Prostate gland (tissue), 2 donors: ENCODE measurements at regions not wholly inside any gene's neighbourhood (a gene's known extent, or its start where the extent isn't known, plus 50 kb on each side); places are given as distances from the start of the nearest gene placed in this dataset.

Experiments used
- DNase-seq: peaks from one replicate; pipeline ENCODE4 v3.0.0-alpha.2; 2019; ENCODE audit warnings: low spot score
- H3K27ac ChIP-seq, 2 donors: fragments of 200-600 bp; sonication (generic); 2 replicates each; pipeline ENCODE4 v1.5.1; 2017 to 2019
- H3K27me3 ChIP-seq: fragments of 200-600 bp; sonication (generic); replicated peaks from 2 replicates; pipeline ENCODE4 v1.5.1; 2019; ENCODE audit not compliant: insufficient read depth
- H3K36me3 ChIP-seq, 2 donors: fragments of 200-600 bp; sonication (generic); 1 replicate in 1 of 2; 2 replicates in 1 of 2; pipeline versions ENCODE4 v1.5.1 to v1.8.1; 2017 to 2019
- H3K4me1 ChIP-seq: fragments of 200-600 bp; sonication (generic); replicated peaks from 2 replicates; pipeline ENCODE4 v1.5.1; 2019
- H3K4me3 ChIP-seq, 2 donors: fragments of 200-600 bp; sonication (generic); 2 replicates each; pipeline ENCODE4 v1.5.1; 2017 to 2019
- H3K9me3 ChIP-seq: fragments of 200-600 bp; sonication (generic); 2 replicates; pipeline ENCODE4 v1.5.1; 2017
- POLR2A ChIP-seq: fragments of 450-650 bp; IDR thresholded peaks from one replicate; pipeline ENCODE4 v1.6.1; 2016; ENCODE audit warnings: antibody characterized with exemption, mild to moderate bottlenecking
- POLR2AphosphoS5 ChIP-seq: sonication (generic); formaldehyde crosslinking; IDR thresholded peaks from one replicate; pipeline ENCODE4 v1.6.1; 2017; ENCODE audit warnings: antibody characterized with exemption
- WGBS: methylation state at CpG from one replicate; pipeline ENCODE4 v1.1.5; 2018; 5-methylcytosine and 5-hydroxymethylcytosine counted together
- intact Hi-C: fragments of 100-400 bp; cut with DNase I; formaldehyde crosslinking; loops from one replicate; pipeline ENCODE4 v1.14.2; 2022
- TF ChIP-seq, protein P1 (sequence below), 4 experiments: fragments of 200-600 bp in 2 of 4; fragments of 450-650 bp in 2 of 4; sonication (generic) in 2 of 4; IDR thresholded peaks; 1 replicate in 3 of 4; 2 replicates in 1 of 4; pipeline ENCODE4 v1.5.1; 2016 to 2019; ENCODE audit warnings: antibody characterized with exemption in 4 of 4, mild to moderate bottlenecking in 2 of 4, moderate library complexity in 2 of 4

DNA sequence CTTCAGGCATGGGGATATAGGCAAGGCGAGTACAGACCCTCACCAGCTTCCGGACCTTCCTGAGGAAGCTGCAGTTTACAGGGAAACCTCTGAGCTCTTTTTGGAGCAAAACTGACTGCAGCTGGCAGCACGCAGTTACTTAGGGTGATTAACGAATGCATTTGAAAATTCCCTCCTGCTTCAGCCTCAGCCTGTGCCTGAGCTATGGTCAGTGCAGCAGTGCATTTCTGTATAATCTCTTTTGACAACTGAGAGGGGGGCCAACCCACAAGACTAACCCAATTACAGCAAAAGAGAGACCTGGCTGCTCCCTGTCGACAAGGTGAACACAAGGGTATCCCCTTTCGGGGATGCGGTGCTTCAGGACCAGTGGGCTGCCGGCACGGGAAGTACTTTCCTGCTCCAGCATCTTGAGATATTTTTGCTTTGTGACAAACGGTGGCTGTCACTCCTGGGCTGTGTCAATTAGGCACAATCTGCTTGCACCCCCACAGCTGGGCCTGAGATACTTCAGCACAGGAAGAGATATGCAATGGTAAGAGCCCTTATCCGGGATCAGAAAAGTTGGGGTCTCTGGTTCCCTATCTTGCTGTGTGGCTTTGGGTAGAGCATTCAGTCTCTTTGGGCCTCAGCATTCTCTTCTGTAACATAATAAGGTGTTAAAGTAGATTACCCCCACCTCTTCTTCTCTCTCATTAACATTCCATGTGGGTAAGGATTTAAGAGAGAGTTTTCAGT is 141.0 kb downstream of the TMEM17 start:
- no peak for DNase-seq
- Histone ChIP-seq H3K4me3 (no peak overlapping the region), H3K27me3 (no peaks in the 10 kb centered on the region), H3K27ac (no peak overlapping the region), H3K9me3 (no peaks in the 10 kb centered on the region), H3K4me1 (no peaks in the 10 kb centered on the region), H3K36me3 (no peaks in the 10 kb centered on the region)
- TF ChIP-seq, protein P1, sequence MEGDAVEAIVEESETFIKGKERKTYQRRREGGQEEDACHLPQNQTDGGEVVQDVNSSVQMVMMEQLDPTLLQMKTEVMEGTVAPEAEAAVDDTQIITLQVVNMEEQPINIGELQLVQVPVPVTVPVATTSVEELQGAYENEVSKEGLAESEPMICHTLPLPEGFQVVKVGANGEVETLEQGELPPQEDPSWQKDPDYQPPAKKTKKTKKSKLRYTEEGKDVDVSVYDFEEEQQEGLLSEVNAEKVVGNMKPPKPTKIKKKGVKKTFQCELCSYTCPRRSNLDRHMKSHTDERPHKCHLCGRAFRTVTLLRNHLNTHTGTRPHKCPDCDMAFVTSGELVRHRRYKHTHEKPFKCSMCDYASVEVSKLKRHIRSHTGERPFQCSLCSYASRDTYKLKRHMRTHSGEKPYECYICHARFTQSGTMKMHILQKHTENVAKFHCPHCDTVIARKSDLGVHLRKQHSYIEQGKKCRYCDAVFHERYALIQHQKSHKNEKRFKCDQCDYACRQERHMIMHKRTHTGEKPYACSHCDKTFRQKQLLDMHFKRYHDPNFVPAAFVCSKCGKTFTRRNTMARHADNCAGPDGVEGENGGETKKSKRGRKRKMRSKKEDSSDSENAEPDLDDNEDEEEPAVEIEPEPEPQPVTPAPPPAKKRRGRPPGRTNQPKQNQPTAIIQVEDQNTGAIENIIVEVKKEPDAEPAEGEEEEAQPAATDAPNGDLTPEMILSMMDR (IDR thresholded peaks at IDR 0.05) = no peak
- TF ChIP-seq POLR2A (no peak), POLR2AphosphoS5 (no peak)
- intact Hi-C loops = no loop called here
- WGBS = 87% methylated on average over 11 of the region's 11 CpGs

DNA sequence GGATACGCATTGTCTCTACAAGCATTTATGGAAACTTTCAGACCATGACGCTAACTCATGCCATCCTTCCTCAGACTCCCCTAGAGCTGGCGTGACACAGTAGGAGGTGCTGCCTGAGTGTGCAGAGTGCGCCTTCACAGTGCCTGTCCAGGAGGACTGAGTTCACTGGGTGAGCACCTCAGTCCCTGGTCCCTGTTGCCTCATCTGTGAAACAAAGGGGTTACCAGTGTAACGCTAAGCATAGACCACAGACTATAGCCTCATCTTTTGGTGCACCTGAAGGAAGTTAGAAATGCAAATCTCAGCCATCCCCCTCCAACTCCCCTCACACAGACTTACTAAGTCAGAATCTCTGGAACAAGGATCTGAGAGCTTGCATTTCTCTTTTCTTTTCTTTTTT is 142.8 kb downstream of the TMEM17 start:
- no peak for DNase-seq
- WGBS = 95% methylated on average over 5 of the region's 5 CpGs
- Histone ChIP-seq H3K36me3 (no peaks in the 10 kb centered on the region), H3K9me3 (no peaks in the 10 kb centered on the region), H3K27me3 (no peaks in the 10 kb centered on the region), H3K27ac (no peak overlapping the region), H3K4me1 (no peaks in the 10 kb centered on the region), H3K4me3 (no peak overlapping the region)
- TF ChIP-seq POLR2AphosphoS5 (no peak), POLR2A (no peak)
- TF ChIP-seq, protein P1 (IDR thresholded peaks at IDR 0.05) = no peak
- intact Hi-C loops = no loop called here

DNA sequence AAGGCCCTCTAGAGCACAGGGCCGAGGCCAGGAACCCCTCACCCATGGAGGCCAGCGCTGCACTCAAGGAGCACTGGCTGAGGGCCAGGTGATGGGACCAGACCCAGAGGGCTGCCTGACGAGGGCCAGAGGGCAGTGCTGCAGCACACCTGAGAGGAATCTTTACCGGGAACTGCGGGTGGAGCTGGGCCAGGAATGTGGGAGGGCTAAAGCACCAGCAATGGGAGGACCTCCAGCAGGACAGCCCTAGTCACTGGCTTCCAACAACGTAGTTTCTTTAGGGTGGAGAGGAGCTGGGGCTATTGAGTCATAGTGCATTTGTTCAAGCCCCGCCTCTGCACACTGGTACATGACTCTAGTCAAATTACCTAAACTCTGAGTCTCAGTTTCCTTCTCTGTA is 143.4 kb downstream of the TMEM17 start:
- WGBS = 77% methylated on average over 7 of the region's 7 CpGs
- no peak for DNase-seq
- Histone ChIP-seq H3K36me3 (no peaks in the 10 kb centered on the region), H3K9me3 (no peaks in the 10 kb centered on the region), H3K4me3 (no peak overlapping the region), H3K27ac (no peak overlapping the region), H3K27me3 (no peaks in the 10 kb centered on the region), H3K4me1 (no peaks in the 10 kb centered on the region)
- intact Hi-C loops = no loop called here
- TF ChIP-seq POLR2A = no peak
- no peak for TF ChIP-seq POLR2AphosphoS5

DNA sequence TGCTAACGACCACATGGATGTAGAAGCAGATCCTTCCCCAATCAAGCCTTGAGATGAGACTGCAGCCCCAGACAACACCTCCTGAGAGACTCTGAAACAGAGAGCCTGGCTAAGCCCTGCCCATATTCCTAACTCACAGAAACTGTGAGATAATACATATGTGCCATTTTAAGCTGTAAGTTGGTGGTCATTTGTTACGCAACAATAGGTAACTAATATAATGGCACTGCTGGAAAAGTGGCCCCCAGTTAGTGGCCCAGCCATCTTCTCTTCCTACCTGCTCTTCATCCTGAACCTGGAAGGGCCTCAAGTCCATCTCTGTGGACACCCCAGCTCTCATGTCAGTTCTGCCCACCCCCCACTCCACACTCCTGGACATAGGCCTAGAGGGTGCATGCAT is 144.0 kb downstream of the TMEM17 start:
- intact Hi-C loops = no loop called here
- Histone ChIP-seq H3K27ac (no peak overlapping the region), H3K4me1 (no peaks in the 10 kb centered on the region), H3K9me3 (no peaks in the 10 kb centered on the region), H3K4me3 (no peak overlapping the region), H3K27me3 (no peaks in the 10 kb centered on the region), H3K36me3 (no peaks in the 10 kb centered on the region)
- TF ChIP-seq, protein P1 (IDR thresholded peaks at IDR 0.05) = no peak
- TF ChIP-seq POLR2A (no peak), POLR2AphosphoS5 (no peak)
- 100% methylated on average over 2 of the region's 2 CpGs for WGBS
- DNase-seq = no peak

DNA sequence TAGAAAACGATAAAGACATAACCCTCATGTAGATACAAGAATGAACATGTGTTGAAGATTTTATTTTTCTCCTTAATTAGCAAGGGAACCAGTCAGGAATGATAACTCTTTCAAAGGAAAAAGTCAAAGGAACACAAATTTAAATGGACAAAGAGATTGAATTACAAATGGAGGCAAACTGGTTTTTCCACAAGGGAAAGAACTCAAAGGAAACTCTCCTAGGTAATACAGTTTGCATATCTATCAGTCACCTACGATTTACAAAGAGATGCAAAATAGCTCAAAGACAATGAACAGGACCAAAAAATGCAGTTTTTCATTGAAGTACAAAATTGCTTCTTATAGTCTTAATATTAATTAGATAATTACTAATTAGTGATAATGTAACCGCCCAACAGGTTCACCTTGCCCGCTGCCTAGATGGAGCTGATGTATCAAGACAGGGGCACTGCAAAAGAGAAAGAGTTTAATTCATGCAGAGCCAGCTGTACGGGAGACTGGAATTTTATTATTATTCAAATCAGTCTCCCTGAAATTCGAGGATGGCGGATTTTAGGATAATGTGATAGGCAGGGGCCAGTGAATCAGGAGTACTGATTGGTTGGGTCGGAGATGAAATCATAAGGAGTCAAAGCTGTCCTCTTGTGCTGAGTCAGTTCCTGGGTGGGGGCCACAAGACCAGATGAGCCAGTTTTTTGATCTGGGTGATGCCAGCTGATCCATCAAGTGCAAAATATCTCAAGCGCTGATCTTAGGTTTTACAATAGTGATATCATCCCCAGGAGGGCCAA is 151.0 kb downstream of the TMEM17 start:
- no peaks in the 10 kb centered on the region for H3K27me3 ChIP-seq
- intact Hi-C loops = no loop called here
- no peaks in the 10 kb centered on the region for H3K4me1 ChIP-seq
- H3K4me3 ChIP-seq = no peak overlapping the region
- H3K9me3 ChIP-seq = no peaks in the 10 kb centered on the region
- 51% methylated on average over 9 of the region's 9 CpGs for WGBS
- DNase-seq = no peak
- H3K36me3 ChIP-seq = no peaks in the 10 kb centered on the region
- no peak for TF ChIP-seq POLR2A
- TF ChIP-seq, protein P1 (IDR thresholded peaks at IDR 0.05) = no peak
- no peak overlapping the region for H3K27ac ChIP-seq
